ENCODE measurements at regions not wholly inside any gene's neighbourhood (a gene's known extent, or its start where the extent isn't known, plus 50 kb on each side); places are given as distances from the start of the nearest gene placed in this dataset.
"Not testable (repeated sequence)": the region's sequence is repeated elsewhere in the genome, so short reads cannot be mapped to it uniquely, and the experiment has no call there.

GRCh38 chr11:3450822-3451221 is 71.9 kb upstream of the ZNF195 start:
- not testable (repeated sequence) for TF ChIP-seq EZH2 (IDR thresholded peaks at IDR 0.05); POLR2AphosphoS5 (IDR thresholded peaks at IDR 0.05; ENCODE audit: borderline replicate concordance, low read depth, low read length); FOXP2 (optimal IDR thresholded peaks at IDR 0.05; ENCODE audit: control extremely low read depth, extremely low read length, insufficient read depth)
